Panc1 (cell line): ENCODE measurements at regions not wholly inside any gene's neighbourhood (a gene's known extent, or its start where the extent isn't known, plus 50 kb on each side); places are given as distances from the start of the nearest gene placed in this dataset.

Experiments used
- ATAC-seq: fragments of 200-7000 bp; cut with Tn5 transposase; 2 replicates; pipeline ENCODE4 v1.9.1; 2020; ENCODE audit warnings: mild to moderate bottlenecking, moderate library complexity
- BruUV-seq: library from RNA; stranded (reverse); fragments of 400-500 nt; replicated peaks from 2 replicates; lab custom pipeline; 2021; lab: Mats Ljungman, UMichigan
- CTCF ChIA-PET: fragments of 300-600 bp; sonication (Branson Sonifier 250); formaldehyde crosslinking; loops from one replicate; lab custom pipeline; 2022; ENCODE audit warnings: antibody characterized with exemption; lab: Charles Lee
- POLR2A ChIA-PET: fragments of 300-600 bp; sonication (Branson Sonifier 250); formaldehyde crosslinking; loops from one replicate; lab custom pipeline; 2022; ENCODE audit warnings: antibody characterized with exemption; lab: Charles Lee
- DNase-seq: peaks from one replicate; pipeline ENCODE4 v3.0.0-alpha.2; 2010; ENCODE audit warnings: low read depth, low spot score
- H3K27ac ChIP-seq: 2 replicates; pipeline ENCODE4 v1.5.1; 2011; ENCODE audit warnings: mild to moderate bottlenecking, low read length, inconsistent platforms
- H3K27me3 ChIP-seq: fragments of 200-500 bp; sonication (Bioruptor generic); 2 replicates; pipeline ENCODE4 v1.6.0; 2014; ENCODE audit warnings: low read length, inconsistent platforms; ENCODE audit not compliant: control insufficient read depth, insufficient read depth
- H3K36me3 ChIP-seq: fragments of 200-500 bp; sonication (Bioruptor generic); 2 replicates; pipeline ENCODE4 v1.5.1; 2014; ENCODE audit warnings: inconsistent platforms, mild to moderate bottlenecking, low read length, moderate library complexity; ENCODE audit not compliant: control insufficient read depth, insufficient read depth
- H3K4me1 ChIP-seq: 2 replicates; pipeline ENCODE4 v1.5.1; 2011; ENCODE audit warnings: inconsistent platforms, mild to moderate bottlenecking, low read length, moderate library complexity; ENCODE audit not compliant: control insufficient read depth, insufficient read depth
- H3K4me3 ChIP-seq, 2 experiments: 2 replicates each; pipeline ENCODE4 v1.5.1; 2011 to 2012; ENCODE audit warnings: low read depth in 2 of 2, low read length in 2 of 2, mild to moderate bottlenecking in 2 of 2, inconsistent platforms in 1 of 2, moderate library complexity in 1 of 2
- H3K9me3 ChIP-seq: fragments of 200-500 bp; sonication (Bioruptor generic); 2 replicates; pipeline ENCODE4 v1.5.1; 2014; ENCODE audit warnings: low read depth, mild to moderate bottlenecking, inconsistent platforms, low read length, moderate library complexity; ENCODE audit not compliant: control insufficient read depth, insufficient read depth
- POLR2AphosphoS5 ChIP-seq: IDR thresholded peaks from 2 replicates; pipeline ENCODE4 v1.6.1; 2012; ENCODE audit warnings: mild to moderate bottlenecking, low read depth, low read length, moderate library complexity
- SIN3A ChIP-seq: IDR thresholded peaks from 2 replicates; pipeline ENCODE4 v1.6.1; 2012; ENCODE audit warnings: low read depth, mild to moderate bottlenecking, low read length, moderate library complexity, borderline replicate concordance; ENCODE audit not compliant: insufficient read depth
- TCF7L2 ChIP-seq: IDR thresholded peaks from 2 replicates; pipeline ENCODE4 v1.6.1; 2011; ENCODE audit warnings: mild to moderate bottlenecking, low read depth, low read length, inconsistent platforms
- in situ Hi-C: cut with HindIII; loops from 2 replicates; pipeline ENCODE4 v1.10.0; 2016; ENCODE audit warnings: low sequenced_read_pairs, low pct_unique_long_range_greater_than_20kb
- intact Hi-C: fragments of 100-400 bp; cut with micrococcal nuclease; formaldehyde crosslinking; loops from one replicate; pipeline ENCODE4 v1.10.0; 2022; ENCODE audit not compliant: unreplicated experiment
- TF ChIP-seq, protein P1 (sequence below), 2 experiments: IDR thresholded peaks; 2 replicates each; pipeline ENCODE4 v1.6.1; 2011 to 2012; ENCODE audit warnings: low read depth in 2 of 2, control low read depth in 1 of 2, low read length in 1 of 2, mild to moderate bottlenecking in 1 of 2, moderate library complexity in 1 of 2; ENCODE audit not compliant: insufficient read depth in 1 of 2
- TF ChIP-seq, protein P2 (sequence below): fragments of 450-650 bp; IDR thresholded peaks from 2 replicates; pipeline ENCODE4 v1.5.1; 2017; ENCODE audit warnings: mild to moderate bottlenecking

DNA sequence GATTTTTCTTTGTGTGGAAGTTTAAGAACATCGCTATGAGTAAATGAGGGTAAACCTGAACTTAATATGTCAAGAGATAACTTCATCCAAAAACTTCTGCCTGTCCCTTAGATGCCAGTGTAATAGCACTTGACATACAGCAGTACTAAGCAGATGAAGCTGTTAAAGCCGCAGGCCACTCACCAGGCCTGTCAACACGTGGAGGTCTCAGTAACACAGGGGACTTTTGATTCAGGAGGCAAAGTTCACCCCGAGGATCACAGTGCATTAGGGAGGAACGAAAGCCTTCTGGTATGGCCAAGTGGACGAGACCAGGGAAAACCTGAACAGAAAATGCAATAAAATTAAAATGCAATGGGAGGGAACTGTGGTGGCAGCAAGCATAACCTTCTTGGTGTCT, 235.7 kb downstream of the CHD9NB start:
- Histone ChIP-seq H3K9me3 (no peaks in the 10 kb centered on the region), H3K27ac (no peak overlapping the region), H3K36me3 (no peaks in the 10 kb centered on the region), H3K27me3 (no peaks in the 10 kb centered on the region), H3K4me3 (no peak overlapping the region), H3K4me1 (no peaks in the 10 kb centered on the region)
- no TSS peak for BruUV-seq
- in situ Hi-C loops, result no loop called here
- intact Hi-C loops, result no loop called here
- ChIA-PET CTCF (no interaction called here), POLR2A (no interaction called here)
- TF ChIP-seq, protein P1, sequence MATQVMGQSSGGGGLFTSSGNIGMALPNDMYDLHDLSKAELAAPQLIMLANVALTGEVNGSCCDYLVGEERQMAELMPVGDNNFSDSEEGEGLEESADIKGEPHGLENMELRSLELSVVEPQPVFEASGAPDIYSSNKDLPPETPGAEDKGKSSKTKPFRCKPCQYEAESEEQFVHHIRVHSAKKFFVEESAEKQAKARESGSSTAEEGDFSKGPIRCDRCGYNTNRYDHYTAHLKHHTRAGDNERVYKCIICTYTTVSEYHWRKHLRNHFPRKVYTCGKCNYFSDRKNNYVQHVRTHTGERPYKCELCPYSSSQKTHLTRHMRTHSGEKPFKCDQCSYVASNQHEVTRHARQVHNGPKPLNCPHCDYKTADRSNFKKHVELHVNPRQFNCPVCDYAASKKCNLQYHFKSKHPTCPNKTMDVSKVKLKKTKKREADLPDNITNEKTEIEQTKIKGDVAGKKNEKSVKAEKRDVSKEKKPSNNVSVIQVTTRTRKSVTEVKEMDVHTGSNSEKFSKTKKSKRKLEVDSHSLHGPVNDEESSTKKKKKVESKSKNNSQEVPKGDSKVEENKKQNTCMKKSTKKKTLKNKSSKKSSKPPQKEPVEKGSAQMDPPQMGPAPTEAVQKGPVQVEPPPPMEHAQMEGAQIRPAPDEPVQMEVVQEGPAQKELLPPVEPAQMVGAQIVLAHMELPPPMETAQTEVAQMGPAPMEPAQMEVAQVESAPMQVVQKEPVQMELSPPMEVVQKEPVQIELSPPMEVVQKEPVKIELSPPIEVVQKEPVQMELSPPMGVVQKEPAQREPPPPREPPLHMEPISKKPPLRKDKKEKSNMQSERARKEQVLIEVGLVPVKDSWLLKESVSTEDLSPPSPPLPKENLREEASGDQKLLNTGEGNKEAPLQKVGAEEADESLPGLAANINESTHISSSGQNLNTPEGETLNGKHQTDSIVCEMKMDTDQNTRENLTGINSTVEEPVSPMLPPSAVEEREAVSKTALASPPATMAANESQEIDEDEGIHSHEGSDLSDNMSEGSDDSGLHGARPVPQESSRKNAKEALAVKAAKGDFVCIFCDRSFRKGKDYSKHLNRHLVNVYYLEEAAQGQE (IDR thresholded peaks at IDR 0.05; ENCODE audit: insufficient read depth in 1 of 2, low read depth in 2 of 2, low read length in 1 of 2), result no peak
- TF ChIP-seq TCF7L2 (no peak), SIN3A (no peak), POLR2AphosphoS5 (no peak)
- TF ChIP-seq, protein P2, sequence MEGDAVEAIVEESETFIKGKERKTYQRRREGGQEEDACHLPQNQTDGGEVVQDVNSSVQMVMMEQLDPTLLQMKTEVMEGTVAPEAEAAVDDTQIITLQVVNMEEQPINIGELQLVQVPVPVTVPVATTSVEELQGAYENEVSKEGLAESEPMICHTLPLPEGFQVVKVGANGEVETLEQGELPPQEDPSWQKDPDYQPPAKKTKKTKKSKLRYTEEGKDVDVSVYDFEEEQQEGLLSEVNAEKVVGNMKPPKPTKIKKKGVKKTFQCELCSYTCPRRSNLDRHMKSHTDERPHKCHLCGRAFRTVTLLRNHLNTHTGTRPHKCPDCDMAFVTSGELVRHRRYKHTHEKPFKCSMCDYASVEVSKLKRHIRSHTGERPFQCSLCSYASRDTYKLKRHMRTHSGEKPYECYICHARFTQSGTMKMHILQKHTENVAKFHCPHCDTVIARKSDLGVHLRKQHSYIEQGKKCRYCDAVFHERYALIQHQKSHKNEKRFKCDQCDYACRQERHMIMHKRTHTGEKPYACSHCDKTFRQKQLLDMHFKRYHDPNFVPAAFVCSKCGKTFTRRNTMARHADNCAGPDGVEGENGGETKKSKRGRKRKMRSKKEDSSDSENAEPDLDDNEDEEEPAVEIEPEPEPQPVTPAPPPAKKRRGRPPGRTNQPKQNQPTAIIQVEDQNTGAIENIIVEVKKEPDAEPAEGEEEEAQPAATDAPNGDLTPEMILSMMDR, result no peak
- ATAC-seq, result no peak
- no peak for DNase-seq

DNA sequence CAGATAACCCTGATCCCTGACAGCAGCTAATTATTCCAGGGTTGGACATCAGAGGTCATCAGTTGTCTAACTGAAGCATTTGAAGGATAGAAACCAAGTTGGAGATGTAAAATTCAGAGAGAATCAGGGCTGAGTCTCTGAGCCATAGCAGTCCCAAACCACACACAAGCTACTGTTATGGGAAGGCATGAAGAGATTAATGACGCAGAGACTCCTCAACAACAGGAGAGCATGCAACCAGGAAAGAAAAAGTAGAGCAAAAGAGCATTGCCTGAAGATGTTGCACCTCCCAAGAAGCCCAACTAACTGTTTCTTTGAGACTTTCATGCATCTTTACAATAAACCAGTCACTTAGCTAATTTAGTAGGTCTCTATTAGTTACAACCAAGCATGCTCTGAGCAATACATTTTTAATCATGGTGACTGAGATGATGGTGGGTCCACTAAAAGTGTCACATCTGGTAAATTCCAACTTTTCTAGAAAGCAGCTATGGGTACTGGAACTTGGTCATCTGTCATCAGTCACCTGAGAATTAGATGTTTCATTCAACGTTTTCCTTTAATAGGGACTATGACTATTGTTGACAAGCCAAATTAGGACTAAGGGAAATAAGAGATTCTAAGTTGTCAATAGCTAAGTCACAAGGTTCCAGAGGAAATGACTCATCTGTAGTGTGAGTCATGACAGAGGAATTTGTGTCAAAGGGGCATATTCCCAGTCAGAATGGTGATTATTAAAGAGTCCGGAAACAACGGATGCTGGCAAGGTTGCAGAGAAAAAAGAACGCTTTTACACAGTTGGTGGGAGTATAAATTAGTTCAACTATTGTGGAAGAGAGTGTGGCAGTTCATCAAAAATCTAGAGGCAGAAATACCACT, 239.8 kb downstream of the CHD9NB start:
- Histone ChIP-seq H3K9me3 (no peaks in the 10 kb centered on the region), H3K4me1 (no peaks in the 10 kb centered on the region), H3K27me3 (no peaks in the 10 kb centered on the region), H3K27ac (no peak overlapping the region), H3K4me3 (no peak overlapping the region), H3K36me3 (no peaks in the 10 kb centered on the region)
- ChIA-PET POLR2A (no interaction called here), CTCF (no interaction called here)
- in situ Hi-C loops (no loop called here), intact Hi-C loops (no loop called here)
- no peak for TF ChIP-seq SIN3A
- DNase-seq, result peak; percentile 10
- no peak for ATAC-seq
- BruUV-seq, result no TSS peak

DNA sequence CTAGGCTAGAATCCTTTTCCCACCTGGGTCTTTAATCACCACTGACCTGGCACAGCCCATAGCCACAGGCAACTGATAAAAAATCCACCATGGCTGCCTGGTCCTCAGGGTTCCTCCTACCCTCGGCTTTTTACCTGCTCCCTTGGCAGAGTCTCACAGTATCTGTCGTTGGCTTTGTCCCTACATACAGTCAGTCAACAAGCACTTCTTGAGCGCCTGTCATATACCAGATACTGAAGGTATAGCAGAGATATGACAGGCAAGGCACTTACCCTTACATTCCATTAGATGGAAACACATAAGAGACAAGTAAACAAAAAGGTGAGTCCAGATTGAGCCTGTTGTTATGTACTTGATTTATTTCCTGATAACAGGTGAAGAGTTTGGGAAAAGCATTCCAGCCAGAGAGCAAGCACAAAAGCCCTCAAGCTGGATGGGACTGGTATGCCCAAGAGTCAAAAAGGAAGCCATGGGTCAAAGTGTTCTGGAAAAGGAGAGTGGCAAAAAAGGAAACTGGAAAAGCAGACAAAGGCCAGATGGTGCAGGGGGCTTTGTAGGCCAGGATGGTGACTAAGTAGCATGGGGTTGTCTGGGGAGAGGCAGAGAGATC, 247.0 kb downstream of the CHD9NB start:
- in situ Hi-C loops (no loop called here), intact Hi-C loops (loop anchor here (1.0 kb wide), 1 partner anchor 43 kb away; no protein-coding TSS in a partner anchor)
- ChIA-PET CTCF (no interaction called here), POLR2A (no interaction called here)
- no peaks in the 10 kb centered on the region for H3K9me3 ChIP-seq
- no peak for TF ChIP-seq TCF7L2
- H3K36me3 ChIP-seq, result no peaks in the 10 kb centered on the region
- no peak overlapping the region for H3K27ac ChIP-seq
- H3K27me3 ChIP-seq, result no peaks in the 10 kb centered on the region
- DNase-seq (no peak), ATAC-seq (no peak)
- no peaks in the 10 kb centered on the region for H3K4me1 ChIP-seq
- no TSS peak for BruUV-seq
- no peak overlapping the region for H3K4me3 ChIP-seq
